Ureter (tissue), 1 donor: ENCODE measurements at regions not wholly inside any gene's neighbourhood (a gene's known extent, or its start where the extent isn't known, plus 50 kb on each side); places are given as distances from the start of the nearest gene placed in this dataset.
"Not testable (repeated sequence)": the region's sequence is repeated elsewhere in the genome, so short reads cannot be mapped to it uniquely, and the experiment has no call there.

Source experiments
- DNase-seq: peaks from one replicate; pipeline ENCODE4 v3.0.0-alpha.2; 2020; ENCODE audit warnings: low spot score
- donor health status: DM: yes; HTN: yes; CAD: no.

- DNase-seq, result no peak
These were observed 90.9 kb upstream of the FAT1 start for GRCh38 chr4:186814535-186815070.

GRCh38 chr4:186819342-186820086 is 95.9 kb upstream of the FAT1 start:
- DNase-seq, result no peak

- DNase-seq, result peak; percentile 55
These were observed 96.8 kb upstream of the FAT1 start for GRCh38 chr4:186820391-186820891.

DNA sequence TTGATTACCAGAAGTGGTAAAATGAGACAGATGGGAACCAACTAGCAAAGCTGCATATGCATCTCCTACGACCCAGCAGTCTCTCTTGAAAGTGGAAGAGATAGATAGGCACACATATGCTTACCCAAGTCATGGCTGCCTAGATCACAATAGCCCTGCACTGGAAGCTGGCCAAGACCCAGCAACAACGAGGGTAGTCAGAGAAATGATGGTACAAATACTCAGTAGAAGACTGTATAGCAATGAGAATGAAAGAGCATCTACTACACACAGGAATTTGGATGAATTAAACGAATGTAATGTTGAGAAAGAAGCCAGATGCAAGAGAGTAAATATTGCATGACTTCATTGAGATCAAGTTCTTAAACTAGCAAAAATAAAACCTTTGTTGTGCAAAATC is 100.3 kb upstream of the FAT1 start:
- DNase-seq, result no peak

DNA sequence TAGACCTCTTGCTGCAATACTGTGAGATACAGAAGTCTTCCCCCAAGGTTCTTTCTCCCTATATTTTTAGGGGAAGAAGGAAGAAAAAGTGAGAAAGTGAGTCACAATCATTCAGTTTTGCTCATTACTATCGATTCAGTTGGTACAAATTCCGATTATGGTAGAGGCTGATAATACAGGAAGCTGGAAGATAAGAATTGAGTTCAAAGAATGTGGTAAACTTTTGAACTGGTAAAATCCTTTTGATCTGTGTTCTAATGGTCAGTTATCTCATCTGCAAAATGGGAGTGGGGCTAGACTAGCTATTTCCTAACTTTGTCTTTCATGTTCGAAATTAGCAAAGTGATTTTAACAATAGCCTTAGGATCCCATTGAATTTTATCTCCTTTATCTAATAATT is 101.4 kb upstream of the FAT1 start:
- no peak for DNase-seq

GRCh38 chr4:186826006-186826405 is 102.3 kb upstream of the FAT1 start:
- no peak for DNase-seq

DNA sequence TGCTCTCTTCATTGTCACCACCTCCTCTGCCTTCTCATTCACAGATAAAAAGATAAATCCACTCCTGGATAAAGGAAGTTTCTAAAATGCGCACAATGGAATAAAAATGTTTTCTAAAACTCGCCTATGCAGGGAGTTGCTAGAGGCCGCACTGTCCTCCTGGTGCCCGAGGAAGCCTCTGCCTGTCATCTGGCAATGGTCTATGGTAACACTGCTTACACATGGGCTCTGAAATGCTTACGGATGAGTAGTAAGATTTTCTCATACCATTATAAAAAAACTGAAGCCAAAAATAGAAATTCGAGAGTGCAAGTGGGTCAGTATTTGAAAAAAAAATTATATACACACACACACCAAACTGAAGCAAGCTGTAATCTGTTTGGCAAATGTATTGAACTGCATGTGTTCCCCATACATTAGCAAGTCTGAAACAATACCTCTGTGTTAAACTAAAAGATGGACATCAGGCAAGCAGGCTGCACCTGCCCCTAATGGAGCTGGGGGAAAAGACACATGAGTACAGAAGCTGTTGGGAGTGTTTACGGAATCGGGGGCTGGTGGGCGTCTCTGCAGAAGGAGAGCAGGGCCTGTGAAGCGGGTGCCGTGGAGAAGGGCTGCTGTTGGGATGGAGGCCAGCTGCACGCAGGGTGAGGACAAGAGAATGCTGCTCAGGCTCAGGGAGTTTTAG is 103.3 kb upstream of the FAT1 start:
- no peak for DNase-seq

- no peak for DNase-seq
These were observed 103.9 kb upstream of the FAT1 start for GRCh38 chr4:186827534-186827897.

DNA sequence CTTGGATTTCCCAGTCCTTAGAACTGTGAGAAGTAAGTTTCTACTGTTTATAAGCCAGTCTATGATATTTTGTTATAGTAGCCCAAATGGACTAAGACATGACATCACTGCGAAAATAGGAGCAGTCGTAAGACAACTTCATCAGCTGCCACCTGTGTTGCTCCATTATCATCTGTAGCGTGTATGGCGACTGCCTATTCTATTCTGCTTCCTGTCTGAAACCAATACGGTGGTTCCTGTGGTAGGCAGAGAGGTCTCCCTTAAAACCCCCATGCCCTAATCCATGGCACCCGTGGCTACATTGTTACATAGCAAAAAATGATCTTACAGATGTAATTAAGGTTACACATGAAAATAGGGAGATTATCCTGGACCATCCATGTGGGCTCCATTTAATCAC is 105.4 kb upstream of the FAT1 start:
- no peak for DNase-seq

DNA sequence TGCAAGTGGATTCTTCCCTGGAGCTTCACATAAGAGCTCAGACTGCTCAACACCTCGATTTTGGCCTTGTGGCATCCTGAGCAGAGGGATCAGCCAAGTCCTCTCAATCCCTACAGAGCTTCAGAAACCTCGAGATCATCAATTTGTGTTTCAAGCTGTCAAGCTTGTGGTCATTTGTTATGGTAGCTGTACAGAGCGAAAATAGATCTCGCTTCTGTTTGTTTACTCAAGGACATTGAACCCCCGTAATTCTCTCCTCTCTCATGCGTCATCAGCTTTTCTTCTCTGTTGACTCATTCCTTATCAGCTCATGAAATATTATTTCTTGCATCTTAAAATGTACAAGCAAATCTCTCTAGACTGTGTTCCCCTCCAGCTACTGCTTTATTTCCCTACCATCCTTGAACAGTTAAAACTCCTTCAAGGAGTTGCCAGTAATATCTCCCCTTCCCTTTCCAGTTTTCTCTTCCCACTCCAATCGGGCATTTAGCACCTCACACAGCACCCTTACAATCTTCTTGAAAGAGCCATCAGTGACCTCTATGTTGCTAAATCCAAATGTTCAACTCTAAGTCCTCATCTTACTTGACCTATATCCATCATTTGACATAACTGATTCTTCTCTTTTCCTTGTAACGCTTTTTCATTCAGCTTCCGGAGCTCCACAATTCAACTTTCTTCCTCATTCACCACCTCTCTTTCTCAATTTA is 106.2 kb upstream of the FAT1 start:
- no peak for DNase-seq

DNA sequence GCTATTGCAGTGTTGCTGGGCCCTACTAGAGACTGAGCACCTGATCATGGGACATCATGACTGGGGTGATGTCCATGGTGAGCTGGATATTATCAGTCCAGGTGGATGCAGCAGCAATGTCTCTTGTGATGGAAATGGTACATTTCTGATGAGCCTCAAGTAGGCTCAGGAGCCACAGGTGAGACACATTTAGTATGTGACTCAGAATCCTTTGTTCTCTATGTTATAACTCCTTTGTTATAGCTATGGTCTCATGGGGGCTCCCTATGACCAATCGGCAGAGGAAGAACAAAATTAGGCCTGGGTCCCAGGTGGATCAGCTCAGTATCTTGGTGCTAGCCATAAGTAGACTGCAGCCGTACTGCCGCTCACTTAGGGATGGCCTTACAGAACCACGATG is 107.9 kb upstream of the FAT1 start:
- DNase-seq, result no peak

- no peak for DNase-seq
These were observed 109.2 kb upstream of the FAT1 start for GRCh38 chr4:186832906-186833305.

DNA sequence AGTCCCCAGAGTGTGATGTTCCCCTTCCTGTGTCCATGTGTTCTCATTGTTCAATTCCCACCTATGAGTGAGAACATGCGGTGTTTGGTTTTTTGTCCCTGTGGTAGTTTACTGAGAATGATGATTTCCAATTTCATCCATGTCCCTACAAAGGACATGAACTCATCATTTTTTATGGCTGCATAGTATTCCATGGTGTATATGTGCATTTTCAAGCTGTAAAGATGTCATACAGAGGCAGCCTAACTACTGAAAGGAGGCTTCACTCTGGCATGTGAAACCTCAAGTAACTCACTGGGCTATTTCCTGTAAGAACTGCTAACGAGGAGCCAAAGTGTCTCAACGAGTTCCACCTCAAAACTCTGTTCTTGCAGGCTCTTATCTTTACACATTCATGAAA is 113.8 kb upstream of the FAT1 start:
- DNase-seq, result not testable (repeated sequence)

DNA sequence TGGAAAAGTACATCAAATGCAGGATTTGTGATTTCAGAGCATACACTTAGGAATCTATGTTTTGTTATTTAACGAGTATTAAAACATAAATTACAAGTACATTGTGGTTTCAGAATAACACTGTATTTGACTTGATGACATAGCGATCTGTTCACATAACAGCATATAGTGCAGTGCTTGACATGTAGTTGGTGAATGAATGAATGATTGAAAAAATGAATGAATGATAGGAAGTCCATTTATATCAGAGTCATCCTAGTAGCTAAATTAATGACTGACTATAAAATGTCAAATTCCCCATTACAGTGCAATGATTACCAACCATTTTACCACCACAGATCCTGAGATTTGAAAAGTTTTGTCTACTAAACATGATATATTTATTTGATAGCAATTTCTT is 114.6 kb upstream of the FAT1 start:
- no peak for DNase-seq

GRCh38 chr4:186839122-186840037 is 115.7 kb upstream of the FAT1 start:
- DNase-seq, result no peak

GRCh38 chr4:186840222-186840701 is 116.6 kb upstream of the FAT1 start:
- no peak for DNase-seq

- DNase-seq, result no peak
These were observed 117.2 kb upstream of the FAT1 start for GRCh38 chr4:186840771-186841301.

DNA sequence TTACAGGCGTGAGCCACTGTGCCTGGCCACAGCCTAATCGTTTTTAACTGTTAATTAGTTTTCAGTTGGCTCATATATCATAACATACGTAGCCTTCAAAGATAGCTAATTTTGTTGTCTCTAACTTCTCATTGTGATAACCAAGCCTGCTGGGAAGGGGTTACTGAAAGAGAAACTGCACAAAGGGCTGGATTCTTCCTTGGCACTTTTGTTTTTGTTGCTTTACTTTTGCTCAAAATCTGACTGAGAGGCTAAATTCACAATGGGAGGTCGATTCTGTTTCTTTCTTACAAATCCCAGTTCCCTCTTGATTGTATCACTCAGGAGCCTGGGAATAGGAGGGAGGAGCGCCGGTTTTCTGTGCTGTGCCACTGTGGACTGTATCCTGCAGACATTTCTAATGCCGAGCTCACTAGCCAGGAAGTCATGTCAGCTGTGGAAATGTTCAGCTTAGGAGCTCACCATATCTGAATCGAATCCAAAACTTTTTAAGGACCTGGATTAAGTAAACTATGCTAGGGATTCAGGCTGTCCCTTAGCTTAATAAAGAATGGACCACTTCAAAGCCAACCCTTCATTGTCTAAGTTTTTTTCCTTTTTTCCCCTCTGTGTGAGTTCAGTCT is 120.5 kb upstream of the FAT1 start:
- no peak for DNase-seq

DNA sequence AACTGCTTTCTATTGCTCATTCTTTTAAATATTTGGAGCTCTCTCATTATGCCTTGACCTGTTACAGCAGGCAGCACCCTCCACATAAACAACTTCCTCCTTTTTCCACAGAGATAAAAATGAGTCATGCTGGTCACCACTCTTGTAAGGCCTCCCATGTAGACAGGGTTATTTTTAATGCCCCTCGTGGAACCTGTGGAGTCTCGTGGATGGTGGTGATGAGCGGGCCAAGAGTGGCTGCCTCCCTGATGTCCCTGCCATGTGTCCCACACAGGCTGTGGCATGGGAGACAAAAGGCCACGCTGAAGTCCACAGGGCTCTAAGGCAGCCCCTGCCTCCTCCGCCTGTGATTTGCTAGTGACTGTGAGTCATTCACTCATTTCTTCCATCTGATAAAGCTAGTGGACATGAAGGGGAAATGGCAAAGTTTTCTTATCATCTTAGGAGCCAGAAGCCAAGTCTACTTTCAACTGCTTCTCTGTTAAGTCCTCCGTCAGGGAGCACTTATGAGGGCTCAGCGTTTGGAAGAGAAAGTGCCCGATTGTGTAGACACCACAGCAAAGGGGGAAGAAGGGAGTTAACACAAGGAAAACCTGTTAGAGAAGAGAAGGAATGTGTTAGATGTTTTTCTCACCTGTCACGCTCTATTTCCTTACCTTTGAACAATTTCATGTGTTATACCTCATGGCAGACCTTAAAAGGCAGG is 121.6 kb upstream of the FAT1 start:
- DNase-seq, result no peak

DNA sequence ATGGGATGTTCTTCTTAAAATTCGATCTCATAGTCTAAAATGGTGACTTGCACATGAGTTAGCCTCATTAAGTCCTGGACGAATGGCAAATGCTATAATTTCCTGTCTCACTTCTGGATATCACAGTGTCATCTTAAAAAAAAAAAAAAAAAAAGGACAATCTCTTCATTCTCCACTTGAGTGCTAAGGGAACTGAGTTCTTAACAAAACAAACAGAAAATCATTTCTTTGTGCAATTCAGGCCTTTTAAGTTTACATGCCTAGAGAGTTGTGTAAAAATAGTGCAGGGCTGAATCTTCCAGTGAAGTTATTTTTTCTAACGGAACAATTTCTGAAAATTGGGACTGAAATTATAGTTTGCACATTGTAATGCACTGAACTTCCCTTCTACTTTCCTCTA is 122.8 kb upstream of the FAT1 start:
- DNase-seq, result no peak
